Astrocyte of the cerebellum (primary cell): ENCODE measurements at regions not wholly inside any gene's neighbourhood (a gene's known extent, or its start where the extent isn't known, plus 50 kb on each side); places are given as distances from the start of the nearest gene placed in this dataset.

ENCODE experiments used
- DNase-seq: peaks from one replicate; pipeline ENCODE4 v3.0.0-alpha.2; 2011; ENCODE audit warnings: low read depth
- H3K4me3 ChIP-seq: 2 replicates; pipeline ENCODE4 v1.5.1; 2011; ENCODE audit warnings: mild to moderate bottlenecking, low read depth, low read length, moderate library complexity
- in situ Hi-C: cut with HindIII; loops from 2 replicates; pipeline ENCODE4 v1.10.0; 2017; ENCODE audit warnings: low sequenced_read_pairs
- TF ChIP-seq, protein P1 (sequence below): IDR thresholded peaks from 2 replicates; pipeline ENCODE4 v1.5.1; 2012; ENCODE audit warnings: low read length, low read depth, moderate library complexity, mild to moderate bottlenecking; ENCODE audit errors: missing control alignments

DNA sequence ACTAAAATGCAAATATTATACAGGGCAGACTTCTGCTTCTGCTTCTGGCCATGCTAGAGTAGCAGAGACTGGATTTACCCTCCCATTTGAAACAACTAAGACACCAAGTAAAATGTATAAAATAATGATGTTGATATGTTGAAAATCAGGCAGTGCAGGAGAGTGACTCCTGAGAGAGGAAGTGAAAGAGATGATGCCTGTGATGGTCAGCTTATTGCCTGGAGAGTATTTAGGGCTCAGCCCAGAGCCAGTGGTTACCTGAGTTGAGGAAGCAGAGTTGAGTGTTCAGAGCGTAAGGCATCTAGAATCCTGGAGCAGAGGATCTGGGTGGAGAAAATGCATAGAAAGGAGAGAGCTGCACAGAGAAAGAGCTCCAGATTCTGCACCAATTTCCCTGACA is 131.8 kb upstream of the C14orf180 start:
- TF ChIP-seq, protein P1, sequence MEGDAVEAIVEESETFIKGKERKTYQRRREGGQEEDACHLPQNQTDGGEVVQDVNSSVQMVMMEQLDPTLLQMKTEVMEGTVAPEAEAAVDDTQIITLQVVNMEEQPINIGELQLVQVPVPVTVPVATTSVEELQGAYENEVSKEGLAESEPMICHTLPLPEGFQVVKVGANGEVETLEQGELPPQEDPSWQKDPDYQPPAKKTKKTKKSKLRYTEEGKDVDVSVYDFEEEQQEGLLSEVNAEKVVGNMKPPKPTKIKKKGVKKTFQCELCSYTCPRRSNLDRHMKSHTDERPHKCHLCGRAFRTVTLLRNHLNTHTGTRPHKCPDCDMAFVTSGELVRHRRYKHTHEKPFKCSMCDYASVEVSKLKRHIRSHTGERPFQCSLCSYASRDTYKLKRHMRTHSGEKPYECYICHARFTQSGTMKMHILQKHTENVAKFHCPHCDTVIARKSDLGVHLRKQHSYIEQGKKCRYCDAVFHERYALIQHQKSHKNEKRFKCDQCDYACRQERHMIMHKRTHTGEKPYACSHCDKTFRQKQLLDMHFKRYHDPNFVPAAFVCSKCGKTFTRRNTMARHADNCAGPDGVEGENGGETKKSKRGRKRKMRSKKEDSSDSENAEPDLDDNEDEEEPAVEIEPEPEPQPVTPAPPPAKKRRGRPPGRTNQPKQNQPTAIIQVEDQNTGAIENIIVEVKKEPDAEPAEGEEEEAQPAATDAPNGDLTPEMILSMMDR = no peak

DNA sequence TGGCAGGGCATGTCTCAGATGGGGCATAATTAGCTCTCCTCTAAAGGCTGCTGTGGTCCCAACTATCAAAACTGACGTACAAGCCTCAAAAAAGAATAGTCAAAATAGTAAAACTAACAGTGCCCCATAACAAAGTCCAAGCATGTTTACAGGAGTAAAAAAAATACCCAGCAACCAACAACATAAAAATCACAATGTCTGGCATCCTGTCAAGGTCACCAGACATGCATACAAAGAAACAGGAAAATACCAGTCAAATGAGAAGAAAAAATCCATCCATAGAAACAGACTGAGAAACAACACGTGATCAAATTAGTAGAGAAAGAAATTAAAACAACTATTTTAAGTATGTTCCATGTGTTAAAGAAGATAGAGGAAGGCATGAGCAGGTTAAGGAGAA is 131.2 kb upstream of the C14orf180 start:
- TF ChIP-seq, protein P1 = no peak
- no peak overlapping the region for H3K4me3 ChIP-seq
- in situ Hi-C loops = no loop called here
- DNase-seq = no peak

More for the DNA sequence above, 131.8 kb upstream of the C14orf180 start:
- in situ Hi-C loops = no loop called here
- H3K4me3 ChIP-seq = no peak overlapping the region
- no peak for DNase-seq

DNA sequence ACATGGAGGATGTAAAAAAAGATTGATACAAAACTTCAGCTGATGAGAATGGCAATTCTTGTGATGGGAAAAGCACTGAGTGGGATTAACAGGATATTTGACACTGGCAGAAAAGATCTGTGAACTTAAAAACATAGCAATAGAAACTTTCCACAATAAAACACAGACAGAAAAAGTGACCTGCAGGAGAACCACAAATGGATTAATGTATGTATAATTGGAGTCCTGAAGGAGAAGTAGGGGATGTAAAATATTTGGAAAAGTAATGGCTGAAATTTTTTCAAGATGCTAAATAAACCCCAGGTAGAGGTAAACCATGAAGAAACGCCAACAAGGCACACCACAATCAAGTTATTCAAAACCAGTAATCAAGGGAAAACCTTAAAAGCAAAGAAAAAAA is 130.8 kb upstream of the C14orf180 start:
- in situ Hi-C loops = no loop called here
- no peak for DNase-seq
- TF ChIP-seq, protein P1 = no peak
- no peak overlapping the region for H3K4me3 ChIP-seq

DNA sequence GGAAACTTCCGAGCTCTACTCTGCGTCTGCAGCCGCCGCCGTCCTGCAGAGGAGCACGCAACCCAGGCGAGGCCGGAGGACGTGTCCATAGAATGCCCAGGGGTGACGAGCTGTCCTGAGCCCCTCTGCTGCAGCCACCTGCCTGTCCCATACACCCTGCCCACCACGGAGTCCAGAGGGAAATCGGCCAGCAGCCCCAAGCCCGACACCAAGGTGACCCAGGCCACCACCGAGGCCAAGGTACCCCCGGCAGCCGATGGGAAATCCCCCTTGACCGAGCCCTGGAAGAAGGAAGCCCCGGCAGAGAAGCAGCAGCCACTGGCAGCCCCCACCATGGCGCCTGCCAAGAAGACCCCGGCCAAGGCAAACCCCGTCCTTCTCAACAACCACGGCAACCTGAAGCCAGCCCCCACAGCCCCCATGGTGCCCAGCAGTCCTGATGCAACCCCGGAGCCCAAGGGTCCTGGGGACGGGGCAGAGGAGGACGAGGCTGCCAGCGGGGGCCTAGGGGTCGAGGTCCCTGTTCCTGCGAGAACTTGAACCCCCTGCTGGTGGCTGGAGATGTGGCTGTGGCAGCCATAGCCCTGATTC is 128.7 kb upstream of the C14orf180 start:
- in situ Hi-C loops = no loop called here
- TF ChIP-seq, protein P1 = no peak
- no peak overlapping the region for H3K4me3 ChIP-seq
- DNase-seq = no peak

DNA sequence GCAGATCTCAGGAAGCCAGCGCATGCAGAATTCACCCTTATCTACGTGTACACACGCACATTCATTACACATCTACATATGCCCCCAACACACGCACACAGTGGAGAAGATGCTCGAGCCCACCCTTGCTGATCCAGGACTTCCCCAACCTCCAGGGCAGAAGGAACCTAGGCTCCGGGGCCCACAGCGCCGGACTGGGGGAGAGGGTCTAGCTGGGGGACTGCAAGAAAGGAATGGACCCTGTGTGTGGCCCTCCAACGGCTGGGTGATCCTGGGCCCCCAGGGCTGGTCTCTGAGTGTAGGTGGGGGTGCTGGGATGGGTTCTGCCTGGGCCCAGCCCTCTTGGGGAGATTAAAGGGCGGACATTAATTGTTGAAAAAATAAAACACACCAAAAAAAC is 128.1 kb upstream of the C14orf180 start:
- in situ Hi-C loops = no loop called here
- no peak for DNase-seq
- H3K4me3 ChIP-seq = no peak overlapping the region
- TF ChIP-seq, protein P1 = no peak

DNA sequence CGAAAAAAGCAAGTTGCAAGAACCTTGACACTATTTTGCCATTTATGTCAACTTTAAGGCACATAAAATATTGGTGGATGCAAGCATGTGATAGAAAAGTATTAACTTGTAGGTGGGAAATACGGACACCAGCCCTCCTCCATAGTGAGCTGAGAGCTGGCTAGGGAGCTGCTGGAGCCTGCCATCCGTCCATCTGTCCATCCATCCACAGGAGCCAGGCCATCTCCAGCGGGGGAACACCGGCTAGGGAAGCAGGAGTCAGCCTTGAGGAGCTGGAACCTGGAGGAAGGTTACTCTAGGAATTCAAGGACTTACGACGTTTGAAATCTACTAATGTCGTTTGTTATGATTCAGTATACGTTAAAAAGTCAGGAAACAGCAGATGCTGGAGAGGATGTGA is 120.7 kb upstream of the C14orf180 start:
- H3K4me3 ChIP-seq = no peak overlapping the region
- in situ Hi-C loops = no loop called here
- DNase-seq = no peak
- TF ChIP-seq, protein P1 = no peak
